Liver (tissue), 8 donors: ENCODE measurements at regions not wholly inside any gene's neighbourhood (a gene's known extent, or its start where the extent isn't known, plus 50 kb on each side); places are given as distances from the start of the nearest gene placed in this dataset.

Experiments
- DNase-seq: peaks from one replicate; pipeline ENCODE4 v3.0.0-alpha.2; 2017; ENCODE audit warnings: low spot score
- H3K27ac ChIP-seq, 2 donors: one replicate each; pipeline ENCODE4 v1.7.0; 2013; ENCODE audit warnings: inconsistent platforms in 2 of 2, low read length in 2 of 2, control low read depth in 1 of 2, low read depth in 1 of 2, mild to moderate bottlenecking in 1 of 2
- H3K27me3 ChIP-seq, 4 donors: one replicate each; pipeline versions ENCODE4 v1.6.1 to v1.7.0; 2013; ENCODE audit warnings: low read length in 3 of 4, inconsistent platforms in 1 of 4, mild to moderate bottlenecking in 1 of 4, moderate library complexity in 1 of 4; ENCODE audit not compliant: control insufficient read depth in 4 of 4, insufficient read depth in 4 of 4
- H3K36me3 ChIP-seq, 4 donors: one replicate each; pipeline versions ENCODE4 v1.6.1 to v1.7.0; 2013; ENCODE audit warnings: low read length in 3 of 4, mild to moderate bottlenecking in 3 of 4, low read depth in 1 of 4, moderate library complexity in 1 of 4; ENCODE audit not compliant: control insufficient read depth in 4 of 4, insufficient read depth in 3 of 4
- H3K4me1 ChIP-seq, 4 donors: one replicate each; pipeline versions ENCODE4 v1.6.1 to v1.7.0; 2013; ENCODE audit warnings: low read length in 3 of 4, mild to moderate bottlenecking in 3 of 4, moderate library complexity in 1 of 4; ENCODE audit not compliant: control insufficient read depth in 4 of 4, insufficient read depth in 4 of 4
- H3K4me3 ChIP-seq, 3 donors: one replicate each; pipeline versions ENCODE4 v1.6.1 to v1.7.0; 2013; ENCODE audit warnings: low read length in 3 of 3, control low read depth in 1 of 3, low read depth in 1 of 3, mild to moderate bottlenecking in 1 of 3
- H3K9ac ChIP-seq, 2 donors: one replicate each; pipeline ENCODE4 v1.7.0; 2013; ENCODE audit warnings: low read length in 2 of 2, mild to moderate bottlenecking in 2 of 2, moderate library complexity in 2 of 2, control low read depth in 1 of 2, low read depth in 1 of 2
- H3K9me3 ChIP-seq, 4 donors: one replicate each; pipeline versions ENCODE4 v1.6.1 to v1.7.0; 2013; ENCODE audit warnings: low read length in 3 of 4; ENCODE audit not compliant: control insufficient read depth in 4 of 4
- ATF3 ChIP-seq: IDR thresholded peaks from 2 replicates; pipeline ENCODE4 v1.6.1; 2016; ENCODE audit warnings: antibody characterized with exemption
- CTCF ChIP-seq: fragments of 150-350 bp; IDR thresholded peaks from 2 replicates; pipeline ENCODE4 v1.5.1; 2017; ENCODE audit warnings: improper control_type of control experiment, low read depth, low read length; ENCODE audit not compliant: missing input control
- EGR1 ChIP-seq, 2 donors: IDR thresholded peaks; 2 replicates each; pipeline ENCODE4 v1.6.1; 2016 to 2018; ENCODE audit warnings: antibody characterized with exemption in 2 of 2, low read depth in 2 of 2
- FOXA1 ChIP-seq: IDR thresholded peaks from 2 replicates; pipeline ENCODE4 v1.6.1; 2016; ENCODE audit warnings: antibody characterized with exemption
- FOXA2 ChIP-seq: IDR thresholded peaks from 2 replicates; pipeline ENCODE4 v1.6.1; 2016; ENCODE audit warnings: antibody characterized with exemption
- GABPA ChIP-seq, 2 donors: IDR thresholded peaks in 1 of 2; conservative IDR thresholded peaks in 1 of 2; 2 replicates each; pipeline ENCODE4 v1.6.1; 2016; ENCODE audit warnings: antibody characterized with exemption in 2 of 2, mild to moderate bottlenecking in 1 of 2, moderate library complexity in 1 of 2
- HNF4A ChIP-seq, 2 donors: conservative IDR thresholded peaks; 2 replicates each; pipeline ENCODE4 v1.6.1; 2016; ENCODE audit warnings: antibody characterized with exemption in 2 of 2, mild to moderate bottlenecking in 2 of 2
- HNF4G ChIP-seq: IDR thresholded peaks from 2 replicates; pipeline ENCODE4 v1.6.1; 2016; ENCODE audit warnings: antibody characterized with exemption
- JUND ChIP-seq, 2 donors: IDR thresholded peaks; 2 replicates each; pipeline ENCODE4 v1.6.1; 2016; ENCODE audit warnings: antibody characterized with exemption in 2 of 2
- NR2F2 ChIP-seq: IDR thresholded peaks from 2 replicates; pipeline ENCODE4 v1.6.1; 2016; ENCODE audit warnings: antibody characterized with exemption
- RAD21 ChIP-seq, 2 donors: IDR thresholded peaks; 2 replicates each; pipeline ENCODE4 v1.6.1; 2016; ENCODE audit warnings: antibody characterized with exemption in 2 of 2, mild to moderate bottlenecking in 2 of 2
- REST ChIP-seq: IDR thresholded peaks from 2 replicates; pipeline ENCODE4 v1.6.1; 2016; ENCODE audit warnings: antibody characterized with exemption, mild to moderate bottlenecking
- RXRA ChIP-seq, 2 donors: IDR thresholded peaks; 2 replicates each; pipeline ENCODE4 v1.6.1; 2017 to 2018; ENCODE audit warnings: antibody characterized with exemption in 2 of 2, mild to moderate bottlenecking in 1 of 2
- SP1 ChIP-seq: IDR thresholded peaks from 2 replicates; pipeline ENCODE4 v1.6.1; 2018; ENCODE audit warnings: antibody characterized with exemption, mild to moderate bottlenecking
- TAF1 ChIP-seq: conservative IDR thresholded peaks from 2 replicates; pipeline ENCODE4 v1.6.1; 2016; ENCODE audit warnings: antibody characterized with exemption, mild to moderate bottlenecking
- YY1 ChIP-seq: IDR thresholded peaks from 2 replicates; pipeline ENCODE4 v1.6.1; 2016; ENCODE audit warnings: antibody characterized with exemption, mild to moderate bottlenecking
- ZBTB33 ChIP-seq: IDR thresholded peaks from 2 replicates; pipeline ENCODE4 v1.6.1; 2016; ENCODE audit warnings: antibody characterized with exemption
- WGBS: extraction: QIAGEN DNeasy Blood & Tissue Kit; methylation state at CpG from one replicate; pipeline ENCODE4 v1.1.7; 2013; 5-methylcytosine and 5-hydroxymethylcytosine counted together
- TF ChIP-seq, protein P1 (sequence below): IDR thresholded peaks from 2 replicates; pipeline ENCODE4 v1.6.1; 2016; ENCODE audit warnings: antibody characterized with exemption
- donor health status: healthy.
- donor health status: healthy.
- donor health status: healthy.
- donor health status: healthy.
- donor health status: healthy.

DNA sequence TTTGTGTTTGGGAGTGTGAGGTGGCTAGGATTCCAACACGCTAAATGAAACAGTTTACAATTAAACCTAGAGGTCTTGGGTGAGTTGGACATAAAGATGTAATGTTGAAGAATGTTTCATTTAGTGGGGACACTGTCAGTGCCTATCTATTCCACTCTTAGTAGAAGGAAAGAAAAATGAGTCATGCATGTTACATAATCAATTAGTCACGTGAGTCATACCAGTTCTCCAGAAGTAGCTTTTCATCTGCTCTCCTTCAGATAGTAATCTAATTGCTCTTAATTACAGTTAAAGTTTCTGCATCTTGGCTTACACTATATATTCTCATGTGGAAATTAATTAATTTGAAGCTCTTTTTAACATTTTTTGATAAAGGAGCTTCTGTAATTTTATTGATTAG is 115.7 kb upstream of the P2RY1 start:
- TF ChIP-seq SP1 (no peak), JUND (IDR thresholded peaks at IDR 0.05) (peak in 1 of 2 donors; percentile 44)
- H3K9me3 ChIP-seq, result no peaks in the 10 kb centered on the region
- no peak overlapping the region for H3K9ac ChIP-seq
- no peak overlapping the region for H3K4me3 ChIP-seq
- H3K4me1 ChIP-seq, result no peaks in the 10 kb centered on the region
- 68% methylated on average over 2 of the region's 2 CpGs for WGBS
- no peaks in the 10 kb centered on the region for H3K36me3 ChIP-seq
- no peak overlapping the region for H3K27ac ChIP-seq
- DNase-seq, result no peak
- H3K27me3 ChIP-seq, result no peaks in the 10 kb centered on the region

- no peaks in the 10 kb centered on the region for H3K36me3 ChIP-seq
- H3K4me1 ChIP-seq, result no peaks in the 10 kb centered on the region
- H3K9me3 ChIP-seq, result no peaks in the 10 kb centered on the region
- TF ChIP-seq YY1, result no peak
- no peak for TF ChIP-seq FOXA1
- no peak for TF ChIP-seq TAF1
- no peak for TF ChIP-seq FOXA2
- no peaks in the 10 kb centered on the region for H3K27me3 ChIP-seq
- 73% methylated on average over 4 of the region's 4 CpGs for WGBS
- DNase-seq, result no peak
- H3K9ac ChIP-seq, result no peak overlapping the region
- H3K27ac ChIP-seq, result no peak overlapping the region
- H3K4me3 ChIP-seq, result no peak overlapping the region
These were observed 113.8 kb upstream of the P2RY1 start for GRCh38 chr3:152720951-152721718.

DNA sequence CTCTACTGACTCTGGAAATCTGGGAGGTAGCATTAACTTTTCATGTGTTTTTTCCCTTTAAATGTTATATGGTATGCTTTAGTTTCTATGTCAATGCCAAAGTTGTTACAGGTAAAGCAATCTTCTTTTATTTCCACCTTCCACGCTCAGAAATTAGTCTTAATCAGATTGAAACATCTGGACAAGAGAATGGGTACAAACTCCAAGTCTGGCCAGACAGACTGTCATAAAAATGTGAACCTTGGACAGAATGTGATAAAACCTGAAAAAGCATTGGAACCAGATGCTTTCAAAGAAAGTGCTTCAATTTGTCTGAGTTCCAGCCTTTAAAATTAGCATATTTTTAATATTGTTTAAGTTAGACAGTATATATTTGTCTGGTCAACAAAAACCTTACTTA is 110.7 kb upstream of the P2RY1 start:
- Histone ChIP-seq H3K27me3 (no peaks in the 10 kb centered on the region), H3K4me3 (no peak overlapping the region), H3K9me3 (no peaks in the 10 kb centered on the region), H3K36me3 (no peaks in the 10 kb centered on the region), H3K27ac (no peak overlapping the region), H3K9ac (no peak overlapping the region), H3K4me1 (no peaks in the 10 kb centered on the region)
- TF ChIP-seq ZBTB33 (no peak), REST (no peak), FOXA1 (no peak), NR2F2 (no peak), RXRA (IDR thresholded peaks at IDR 0.05) (no peak), YY1 (no peak), EGR1 (IDR thresholded peaks at IDR 0.05; ENCODE audit: low read depth in 2 of 2) (no peak), FOXA2 (no peak), ATF3 (no peak), SP1 (no peak), HNF4G (no peak), GABPA (IDR thresholded peaks at IDR 0.05 in 1 of 2, conservative IDR thresholded peaks at IDR 0.05 in 1 of 2) (no peak), TAF1 (no peak), RAD21 (IDR thresholded peaks at IDR 0.05) (no peak), JUND (IDR thresholded peaks at IDR 0.05) (no peak), CTCF (no peak), HNF4A (conservative IDR thresholded peaks at IDR 0.05) (no peak)
- TF ChIP-seq, protein P1, sequence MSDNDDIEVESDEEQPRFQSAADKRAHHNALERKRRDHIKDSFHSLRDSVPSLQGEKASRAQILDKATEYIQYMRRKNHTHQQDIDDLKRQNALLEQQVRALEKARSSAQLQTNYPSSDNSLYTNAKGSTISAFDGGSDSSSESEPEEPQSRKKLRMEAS, result no peak
- WGBS, result 48% methylated on average over 1 of the region's 1 CpG
- no peak for DNase-seq
